Prostate gland (tissue), 1 donor: ENCODE measurements at regions not wholly inside any gene's neighbourhood (a gene's known extent, or its start where the extent isn't known, plus 50 kb on each side); places are given as distances from the start of the nearest gene placed in this dataset.

Experiments
- POLR2A ChIP-seq: fragments of 450-650 bp; IDR thresholded peaks from one replicate; pipeline ENCODE4 v1.6.1; 2016; ENCODE audit warnings: antibody characterized with exemption, mild to moderate bottlenecking
- POLR2AphosphoS5 ChIP-seq: sonication (generic); formaldehyde crosslinking; IDR thresholded peaks from one replicate; pipeline ENCODE4 v1.6.1; 2017; ENCODE audit warnings: antibody characterized with exemption

- TF ChIP-seq POLR2A (no peak), POLR2AphosphoS5 (no peak)
These were observed 299.2 kb downstream of the UBE3D start for GRCh38 chr6:82766476-82766875.
